Fibroblast of the aortic adventitia (primary cell): ENCODE measurements at regions not wholly inside any gene's neighbourhood (a gene's known extent, or its start where the extent isn't known, plus 50 kb on each side); places are given as distances from the start of the nearest gene placed in this dataset.
A peak's percentile ranks its signal among the peaks of the same experiment; 100 is the strongest.

Source experiments
- DNase-seq: peaks from one replicate; pipeline ENCODE4 v3.0.0-alpha.2; 2010; ENCODE audit warnings: low read depth
- H3K4me3 ChIP-seq: 2 replicates; pipeline ENCODE4 v1.5.1; 2011; ENCODE audit warnings: low read depth, mild to moderate bottlenecking, control low read depth, low read length, moderate library complexity
- TF ChIP-seq, protein P1 (sequence below): IDR thresholded peaks from 2 replicates; pipeline ENCODE4 v1.5.1; 2011; ENCODE audit warnings: mild to moderate bottlenecking, low read length, control low read depth, inconsistent platforms; ENCODE audit not compliant: insufficient read depth

DNA sequence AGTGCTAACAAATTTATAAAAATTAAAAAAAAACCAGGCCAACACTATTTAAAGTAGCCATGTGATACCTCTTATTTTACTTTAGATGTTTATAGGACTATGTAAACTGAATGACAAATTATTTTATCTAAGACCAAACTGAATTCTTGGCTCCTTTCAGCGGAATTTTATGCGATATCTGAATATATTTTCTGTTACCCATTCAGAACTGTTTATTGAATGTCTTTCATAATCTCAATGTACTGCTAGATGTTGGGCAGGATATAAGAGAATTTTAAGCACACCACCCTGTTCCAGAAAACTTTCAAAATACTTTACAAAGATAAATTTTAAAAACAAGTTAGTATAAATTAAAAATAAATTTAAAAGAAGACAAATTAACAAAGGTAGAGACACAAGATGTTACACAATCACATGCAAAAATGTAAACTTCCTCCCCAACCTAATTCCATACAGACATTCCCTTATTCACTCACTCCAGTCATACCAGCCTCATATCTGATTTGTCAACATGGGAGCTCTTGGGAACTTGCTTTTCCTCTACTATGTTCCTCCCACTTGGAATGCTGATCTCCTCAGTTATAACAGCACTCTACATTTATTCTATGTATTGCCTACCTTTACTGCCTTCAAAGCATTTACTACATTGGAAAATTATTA, 154.6 kb upstream of the MBNL1 start:
- TF ChIP-seq, protein P1, sequence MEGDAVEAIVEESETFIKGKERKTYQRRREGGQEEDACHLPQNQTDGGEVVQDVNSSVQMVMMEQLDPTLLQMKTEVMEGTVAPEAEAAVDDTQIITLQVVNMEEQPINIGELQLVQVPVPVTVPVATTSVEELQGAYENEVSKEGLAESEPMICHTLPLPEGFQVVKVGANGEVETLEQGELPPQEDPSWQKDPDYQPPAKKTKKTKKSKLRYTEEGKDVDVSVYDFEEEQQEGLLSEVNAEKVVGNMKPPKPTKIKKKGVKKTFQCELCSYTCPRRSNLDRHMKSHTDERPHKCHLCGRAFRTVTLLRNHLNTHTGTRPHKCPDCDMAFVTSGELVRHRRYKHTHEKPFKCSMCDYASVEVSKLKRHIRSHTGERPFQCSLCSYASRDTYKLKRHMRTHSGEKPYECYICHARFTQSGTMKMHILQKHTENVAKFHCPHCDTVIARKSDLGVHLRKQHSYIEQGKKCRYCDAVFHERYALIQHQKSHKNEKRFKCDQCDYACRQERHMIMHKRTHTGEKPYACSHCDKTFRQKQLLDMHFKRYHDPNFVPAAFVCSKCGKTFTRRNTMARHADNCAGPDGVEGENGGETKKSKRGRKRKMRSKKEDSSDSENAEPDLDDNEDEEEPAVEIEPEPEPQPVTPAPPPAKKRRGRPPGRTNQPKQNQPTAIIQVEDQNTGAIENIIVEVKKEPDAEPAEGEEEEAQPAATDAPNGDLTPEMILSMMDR = no peak
- DNase-seq = peak; percentile 82

DNA sequence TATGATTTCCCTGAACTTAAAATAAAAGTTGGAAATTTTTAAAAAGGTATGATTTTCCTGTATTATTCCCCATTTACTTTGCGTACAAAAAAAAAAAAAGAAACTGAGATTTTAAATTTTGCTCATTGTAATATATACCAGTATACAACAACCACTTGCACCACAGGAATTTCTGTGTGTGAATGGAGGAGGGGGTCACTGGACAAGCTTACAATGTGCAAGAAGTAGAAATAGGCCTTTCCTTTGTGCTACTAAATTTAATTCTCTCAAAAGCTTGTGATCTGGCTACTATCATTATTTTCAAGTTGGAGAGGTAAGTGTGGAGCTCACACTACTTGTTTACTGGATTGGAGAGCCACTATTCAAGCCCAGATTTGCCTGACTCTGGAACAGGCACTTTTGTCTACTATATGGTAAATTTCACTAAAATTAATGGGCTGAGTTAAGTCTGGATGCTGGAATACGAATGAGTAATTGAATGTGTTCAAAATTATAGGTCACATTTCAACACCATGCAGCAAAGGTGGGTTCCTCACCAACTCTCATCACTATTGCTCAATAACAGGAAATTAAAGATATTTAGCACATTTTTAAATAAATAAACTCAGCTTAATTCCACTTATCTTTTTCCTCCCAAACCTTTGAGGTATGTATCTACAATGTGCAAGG, 148.0 kb upstream of the MBNL1 start:
- H3K4me3 ChIP-seq = no peak overlapping the region
- no peak for DNase-seq
- TF ChIP-seq, protein P1 = no peak

More for the DNA sequence above, 154.6 kb upstream of the MBNL1 start:
- H3K4me3 ChIP-seq = no peak overlapping the region

DNA sequence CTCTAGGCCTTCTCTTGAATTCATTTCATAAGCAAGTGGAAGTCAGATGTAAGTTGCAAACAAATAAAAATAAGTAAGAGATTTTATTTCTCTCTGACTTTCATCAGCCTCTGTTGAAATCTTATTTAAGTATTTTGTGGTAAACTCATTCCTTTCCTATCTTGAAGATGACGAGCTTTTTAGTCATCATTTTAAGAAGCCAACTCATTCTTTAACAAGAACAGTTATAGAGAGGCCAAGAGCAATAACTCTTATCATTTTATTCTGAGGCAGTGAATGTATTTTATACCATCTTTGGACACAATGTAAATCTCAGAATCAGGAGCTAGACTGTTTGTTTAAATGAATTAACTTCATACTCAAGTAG, 147.5 kb upstream of the MBNL1 start:
- TF ChIP-seq, protein P1 = no peak
- no peak overlapping the region for H3K4me3 ChIP-seq
- peak; percentile 97 for DNase-seq

DNA sequence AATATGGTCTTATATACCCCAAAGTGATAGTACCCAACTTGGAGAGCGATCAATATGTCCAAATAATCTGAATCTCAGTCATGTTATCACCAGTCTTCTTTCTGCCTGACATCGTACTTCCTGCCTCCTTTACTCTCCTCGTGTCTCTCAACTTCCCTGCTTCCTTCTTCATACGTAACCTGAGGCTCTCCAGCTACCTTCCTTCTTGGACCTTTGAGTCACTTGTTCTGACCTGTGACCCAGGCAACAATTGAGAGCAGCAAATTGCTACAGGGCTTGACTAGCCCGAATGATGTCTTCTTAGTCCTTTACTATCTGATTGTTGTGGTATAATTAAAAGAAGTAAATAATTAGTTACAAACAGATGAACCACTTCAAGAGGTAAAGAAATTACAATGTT, 145.9 kb upstream of the MBNL1 start:
- no peak for DNase-seq
- TF ChIP-seq, protein P1 = no peak
- H3K4me3 ChIP-seq = no peak overlapping the region

DNA sequence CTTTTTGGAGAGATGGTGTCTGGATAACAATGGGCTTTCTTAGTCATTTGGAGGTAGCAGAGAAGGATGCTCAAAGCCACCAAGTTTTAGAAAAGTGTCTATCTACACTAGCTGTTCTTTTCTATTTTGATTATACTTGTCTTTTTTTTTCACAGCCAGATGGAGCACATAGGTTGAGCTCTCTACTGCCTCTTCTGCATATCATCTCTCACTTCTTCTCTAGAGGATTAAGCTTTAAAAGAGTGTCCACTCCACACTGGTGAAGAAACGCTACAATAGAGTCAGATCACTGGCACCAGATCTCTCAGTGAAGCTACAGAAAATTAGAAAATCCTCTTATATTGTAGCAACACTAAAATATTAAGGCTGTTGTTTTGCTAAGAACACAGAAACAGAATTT, 145.3 kb upstream of the MBNL1 start:
- peak; percentile 25 for DNase-seq
- H3K4me3 ChIP-seq = no peak overlapping the region
- TF ChIP-seq, protein P1 = no peak

DNA sequence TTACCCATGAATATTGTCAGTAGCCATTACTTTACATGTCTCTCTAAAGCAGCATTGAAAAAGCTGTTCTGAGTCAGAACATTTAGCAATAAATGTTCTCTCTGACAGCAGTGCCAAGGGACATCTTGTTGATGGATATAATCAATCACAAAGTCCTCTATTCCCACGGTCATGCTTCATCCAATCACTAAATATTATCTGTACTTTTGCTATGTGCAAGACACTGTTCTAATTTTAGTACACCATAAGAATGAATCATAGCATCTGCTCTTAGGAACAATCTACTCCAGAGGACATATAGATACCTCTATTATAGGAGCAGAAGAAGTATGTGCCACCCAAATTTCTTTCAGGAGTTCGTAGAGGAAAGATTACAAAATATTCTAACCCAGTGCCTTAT, 142.5 kb upstream of the MBNL1 start:
- TF ChIP-seq, protein P1 = no peak
- no peak overlapping the region for H3K4me3 ChIP-seq
- DNase-seq = peak; percentile 36
